ENCODE measurements at regions not wholly inside any gene's neighbourhood (a gene's known extent, or its start where the extent isn't known, plus 50 kb on each side); places are given as distances from the start of the nearest gene placed in this dataset.

DNA sequence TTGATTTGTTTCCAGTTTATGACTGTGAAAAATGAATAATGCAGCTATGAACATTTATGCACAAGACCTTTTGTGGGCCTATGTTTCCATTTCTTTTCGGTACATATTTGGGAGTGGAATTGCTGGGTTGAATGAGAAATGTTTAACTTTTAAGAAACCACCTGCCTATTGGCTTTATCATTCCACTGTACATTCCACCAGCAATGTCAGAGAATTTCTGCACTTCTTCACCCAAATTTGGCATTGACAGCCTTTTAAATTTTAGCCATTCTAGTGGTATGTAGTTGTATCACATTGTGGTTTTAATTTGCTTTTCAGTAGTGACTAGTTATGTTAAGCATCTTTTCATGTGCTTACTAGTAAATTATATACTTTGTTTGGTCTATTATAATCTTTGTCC lies 317.0 kb upstream of the TMTC1 start:
- Histone ChIP-seq H3K9ac (ENCODE audit: low read length) (no peak overlapping the region), H3K27ac (ENCODE audit: low read length in 2 of 2) (no peak overlapping the region), H4K20me1 (ENCODE audit: control insufficient read depth, insufficient read depth, low read length, poor library complexity, severe bottlenecking) (no peaks in the 10 kb centered on the region), H3K4me1 (ENCODE audit: control insufficient read depth in 2 of 2, insufficient read depth in 2 of 2, low read length in 2 of 2) (no peaks in the 10 kb centered on the region), H3K9me3 (ENCODE audit: control extremely low read depth in 1 of 3, control insufficient read depth in 2 of 3, insufficient read depth in 1 of 3, low read length in 2 of 3) (no peaks in the 10 kb centered on the region), H3K27me3 (replicated peaks in 1 of 4; ENCODE audit: control extremely low read depth in 1 of 4, control insufficient read depth in 3 of 4, insufficient read depth in 4 of 4, low read length in 3 of 4) (no peaks in the 10 kb centered on the region), H3K4me3 (ENCODE audit: control extremely low read depth in 1 of 5, extremely low read depth in 1 of 5, insufficient read depth in 1 of 5, low read depth in 2 of 5, low read length in 4 of 5) (no peak overlapping the region), H2AFZ (ENCODE audit: insufficient read depth, low read depth, low read length, poor library complexity, severe bottlenecking) (no peak overlapping the region), H3K79me2 (ENCODE audit: control insufficient read depth, insufficient read depth, low read length) (no peaks in the 10 kb centered on the region), H3K4me2 (replicated peaks; ENCODE audit: low read depth, low read length, poor library complexity, severe bottlenecking) (no peak overlapping the region), H3K36me3 (replicated peaks in 1 of 2; ENCODE audit: control extremely low read depth in 1 of 2, control insufficient read depth in 1 of 2, extremely low read depth in 1 of 2, insufficient read depth in 2 of 2, low read length in 1 of 2) (no peaks in the 10 kb centered on the region)
- intact Hi-C loops (cut with micrococcal nuclease) = no loop called here
- POLR2A ChIA-PET = no interaction called here
- Mint-ChIP-seq H3K9me3 (ENCODE audit: insufficient read depth) (peaks cover 2% of the 10 kb centered on the region), H3K27me3 (no peaks in the 10 kb centered on the region), H3K27ac (no peak overlapping the region), H3K4me3 (no peak overlapping the region), H3K4me1 (no peaks in the 10 kb centered on the region)
- ATAC-seq (ENCODE audit: low read depth) (no peak), DNase-seq (no peak)
- TF ChIP-seq, protein P1, sequence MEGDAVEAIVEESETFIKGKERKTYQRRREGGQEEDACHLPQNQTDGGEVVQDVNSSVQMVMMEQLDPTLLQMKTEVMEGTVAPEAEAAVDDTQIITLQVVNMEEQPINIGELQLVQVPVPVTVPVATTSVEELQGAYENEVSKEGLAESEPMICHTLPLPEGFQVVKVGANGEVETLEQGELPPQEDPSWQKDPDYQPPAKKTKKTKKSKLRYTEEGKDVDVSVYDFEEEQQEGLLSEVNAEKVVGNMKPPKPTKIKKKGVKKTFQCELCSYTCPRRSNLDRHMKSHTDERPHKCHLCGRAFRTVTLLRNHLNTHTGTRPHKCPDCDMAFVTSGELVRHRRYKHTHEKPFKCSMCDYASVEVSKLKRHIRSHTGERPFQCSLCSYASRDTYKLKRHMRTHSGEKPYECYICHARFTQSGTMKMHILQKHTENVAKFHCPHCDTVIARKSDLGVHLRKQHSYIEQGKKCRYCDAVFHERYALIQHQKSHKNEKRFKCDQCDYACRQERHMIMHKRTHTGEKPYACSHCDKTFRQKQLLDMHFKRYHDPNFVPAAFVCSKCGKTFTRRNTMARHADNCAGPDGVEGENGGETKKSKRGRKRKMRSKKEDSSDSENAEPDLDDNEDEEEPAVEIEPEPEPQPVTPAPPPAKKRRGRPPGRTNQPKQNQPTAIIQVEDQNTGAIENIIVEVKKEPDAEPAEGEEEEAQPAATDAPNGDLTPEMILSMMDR (IDR thresholded peaks at IDR 0.05) = no peak
- no peak for TF ChIP-seq EZH2 (IDR thresholded peaks at IDR 0.05; ENCODE audit: borderline replicate concordance, insufficient read depth, low read depth, low read length, poor library complexity, severe bottlenecking)
- WGBS (ENCODE audit: insufficient coverage) = no CpG with 5 or more reads among the region's 1 CpG
- CTCF ChIA-PET = no interaction called here

DNA sequence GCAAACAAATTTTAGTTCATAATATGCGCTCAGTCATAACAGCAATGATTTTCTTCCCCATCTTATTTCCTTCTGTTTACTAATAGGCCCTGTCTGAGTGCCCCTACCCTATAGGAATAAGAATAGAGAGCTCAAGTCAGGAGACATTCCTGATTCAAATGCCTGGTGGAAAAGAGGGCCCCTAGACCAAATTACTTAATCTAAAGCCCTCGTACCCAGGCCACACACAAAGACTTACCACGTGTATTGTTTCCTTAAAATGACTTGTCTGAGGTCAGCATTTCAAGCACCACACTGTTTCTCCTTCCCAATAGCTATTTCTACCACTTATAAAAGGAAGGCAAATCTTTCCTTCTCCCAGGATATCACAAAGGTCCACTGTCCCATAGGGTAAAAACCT lies 314.9 kb upstream of the TMTC1 start:
- no peaks in the 10 kb centered on the region for H3K4me1 Mint-ChIP-seq
- H3K9ac ChIP-seq (ENCODE audit: low read length) = no peak overlapping the region
- H3K27ac ChIP-seq (ENCODE audit: low read length in 2 of 2) = no peak overlapping the region
- no peak overlapping the region for H3K27ac Mint-ChIP-seq
- H3K27me3 Mint-ChIP-seq = no peaks in the 10 kb centered on the region
- H3K4me3 ChIP-seq (ENCODE audit: control extremely low read depth in 1 of 5, extremely low read depth in 1 of 5, insufficient read depth in 1 of 5, low read depth in 2 of 5, low read length in 4 of 5) = no peak overlapping the region
- H3K9me3 Mint-ChIP-seq (ENCODE audit: insufficient read depth) = no peaks in the 10 kb centered on the region
- intact Hi-C loops (cut with micrococcal nuclease) = no loop called here
- no peaks in the 10 kb centered on the region for H3K9me3 ChIP-seq (ENCODE audit: control extremely low read depth in 1 of 3, control insufficient read depth in 2 of 3, insufficient read depth in 1 of 3, low read length in 2 of 3)
- no peaks in the 10 kb centered on the region for H4K20me1 ChIP-seq (ENCODE audit: control insufficient read depth, insufficient read depth, low read length, poor library complexity, severe bottlenecking)
- H3K4me1 ChIP-seq (ENCODE audit: control insufficient read depth in 2 of 2, insufficient read depth in 2 of 2, low read length in 2 of 2) = no peaks in the 10 kb centered on the region
- ATAC-seq (ENCODE audit: low read depth) (no peak), DNase-seq (no peak)
- H2AFZ ChIP-seq (ENCODE audit: insufficient read depth, low read depth, low read length, poor library complexity, severe bottlenecking) = no peak overlapping the region
- ChIA-PET POLR2A (no interaction called here), CTCF (no interaction called here)
- no peaks in the 10 kb centered on the region for H3K36me3 ChIP-seq (replicated peaks in 1 of 2; ENCODE audit: control extremely low read depth in 1 of 2, control insufficient read depth in 1 of 2, extremely low read depth in 1 of 2, insufficient read depth in 2 of 2, low read length in 1 of 2)
- no peak overlapping the region for H3K4me3 Mint-ChIP-seq
- no peaks in the 10 kb centered on the region for H3K79me2 ChIP-seq (ENCODE audit: control insufficient read depth, insufficient read depth, low read length)
- no peaks in the 10 kb centered on the region for H3K27me3 ChIP-seq (replicated peaks in 1 of 4; ENCODE audit: control extremely low read depth in 1 of 4, control insufficient read depth in 3 of 4, insufficient read depth in 4 of 4, low read length in 3 of 4)
- no peak overlapping the region for H3K4me2 ChIP-seq (replicated peaks; ENCODE audit: low read depth, low read length, poor library complexity, severe bottlenecking)
- 33% methylated on average over 2 of the region's 3 CpGs for WGBS (ENCODE audit: insufficient coverage)
- TF ChIP-seq, protein P1 (IDR thresholded peaks at IDR 0.05) = no peak
- no peak for TF ChIP-seq EZH2 (IDR thresholded peaks at IDR 0.05; ENCODE audit: borderline replicate concordance, insufficient read depth, low read depth, low read length, poor library complexity, severe bottlenecking)
